Spleen (tissue), 11 donors: ENCODE measurements at regions not wholly inside any gene's neighbourhood (a gene's known extent, or its start where the extent isn't known, plus 50 kb on each side); places are given as distances from the start of the nearest gene placed in this dataset.

ENCODE experiments used
- DNase-seq: peaks from one replicate; pipeline ENCODE4 v3.0.0-alpha.2; 2020
- H3K27ac ChIP-seq, 8 donors: fragments of 200-600 bp; sonication (generic) in 7 of 8; 1 replicate in 4 of 8; 2 replicates in 4 of 8; pipeline versions ENCODE4 v1.5.0 to v1.8.0; 2016 to 2021; ENCODE audit warnings: inconsistent platforms in 4 of 8, mild to moderate bottlenecking in 4 of 8, moderate library complexity in 1 of 8
- H3K27me3 ChIP-seq, 7 donors: fragments of 200-600 bp; sonication (generic) in 6 of 7; replicated peaks in 1 of 7; 1 replicate in 4 of 7; 2 replicates in 3 of 7; pipeline versions ENCODE4 v1.5.0 to v1.8.0; 2016 to 2021; ENCODE audit warnings: inconsistent platforms in 3 of 7, mild to moderate bottlenecking in 1 of 7
- H3K36me3 ChIP-seq, 6 donors: fragments of 200-600 bp; sonication (generic) in 5 of 6; 1 replicate in 4 of 6; 2 replicates in 2 of 6; pipeline versions ENCODE4 v1.5.0 to v1.8.0; 2016 to 2021; ENCODE audit warnings: inconsistent platforms in 2 of 6
- H3K4me1 ChIP-seq, 6 donors: fragments of 200-600 bp; sonication (generic) in 5 of 6; 1 replicate in 3 of 6; 2 replicates in 3 of 6; pipeline versions ENCODE4 v1.5.0 to v1.8.0; 2016 to 2021; ENCODE audit warnings: inconsistent platforms in 3 of 6
- H3K4me3 ChIP-seq, 8 donors: fragments of 200-600 bp; sonication (generic) in 7 of 8; 1 replicate in 4 of 8; 2 replicates in 4 of 8; pipeline versions ENCODE4 v1.5.0 to v1.8.0; 2016 to 2021; ENCODE audit warnings: inconsistent platforms in 4 of 8, mild to moderate bottlenecking in 4 of 8, moderate library complexity in 2 of 8
- H3K9me3 ChIP-seq, 8 donors: fragments of 200-600 bp; sonication (generic) in 7 of 8; 1 replicate in 4 of 8; 2 replicates in 4 of 8; pipeline versions ENCODE4 v1.5.0 to v1.8.0; 2016 to 2021; ENCODE audit warnings: inconsistent platforms in 4 of 8
- CTCF ChIP-seq, 11 experiments: fragments of 200-600 bp in 7 of 11; fragments of 450-650 bp in 4 of 11; sonication (generic) in 4 of 11; IDR thresholded peaks in 8 of 11; conservative IDR thresholded peaks in 3 of 11; 1 replicate in 7 of 11; 2 replicates in 4 of 11; pipeline versions ENCODE4 v1.4.0 to v1.8.0; 2016 to 2021; ENCODE audit warnings: antibody characterized with exemption in 11 of 11, inconsistent platforms in 4 of 11, mild to moderate bottlenecking in 1 of 11
- POLR2A ChIP-seq, 3 donors: fragments of 450-650 bp; IDR thresholded peaks; one replicate each; pipeline ENCODE4 v1.5.1; 2017; ENCODE audit warnings: antibody characterized with exemption in 3 of 3, mild to moderate bottlenecking in 1 of 3
- POLR2AphosphoS5 ChIP-seq, 3 donors: sonication (generic); formaldehyde crosslinking; IDR thresholded peaks; one replicate each; pipeline ENCODE4 v1.5.1; 2017; ENCODE audit warnings: antibody characterized with exemption in 3 of 3
- WGBS, 5 donors: extraction: QIAGEN DNeasy Blood & Tissue Kit in 3 of 5; methylation state at CpG; one replicate each; pipeline versions ENCODE4 v1.1.5 to v1.1.7; 2013 to 2018; 5-methylcytosine and 5-hydroxymethylcytosine counted together
- intact Hi-C: fragments of 100-400 bp; cut with DNase I; formaldehyde crosslinking; loops from one replicate; pipeline ENCODE4 v1.15.0; 2023; ENCODE audit warnings: low total_unique reads
- donor health status: healthy with polysubstance abuse.
- donor health status: DM: no; HTN: no; CAD: no; lungs with moderate emphysema.
- donor health status: DM: no; HTN: no; CAD: no.
- donor health status: Bipolar disorder and iron deficiency.
- donor health status: healthy.
- donor health status: DM: no; HTN: no; CAD: no.
- donor health status: DM: yes; HTN: yes; CAD: no.

GRCh38 chr12:115694564-115694963 is 582.9 kb downstream of the MED13L start:
- Histone ChIP-seq H3K27ac (no peak overlapping the region), H3K4me1 (no peaks in the 10 kb centered on the region), H3K36me3 (no peaks in the 10 kb centered on the region), H3K9me3 (no peaks in the 10 kb centered on the region), H3K27me3 (peaks cover 0 to 13% (median 0%) of the 10 kb centered on the region in 7 donors), H3K4me3 (no peak overlapping the region)
- DNase-seq = no peak
- TF ChIP-seq POLR2AphosphoS5 (IDR thresholded peaks at IDR 0.05) (no peak), POLR2A (IDR thresholded peaks at IDR 0.05) (no peak), CTCF (IDR thresholded peaks at IDR 0.05 in 8 of 11, conservative IDR thresholded peaks at IDR 0.05 in 3 of 11) (no peak)
- intact Hi-C loops = no loop called here
- 53 to 74% (median 62%) methylated on average over 3 of the region's 3 CpGs for WGBS, 5 donors

- H3K36me3 ChIP-seq = no peaks in the 10 kb centered on the region
- no peak overlapping the region for H3K4me3 ChIP-seq
- no peak overlapping the region for H3K27ac ChIP-seq
- DNase-seq = no peak
- intact Hi-C loops = no loop called here
- TF ChIP-seq POLR2AphosphoS5 (IDR thresholded peaks at IDR 0.05) = no peak
- no peak for TF ChIP-seq CTCF (IDR thresholded peaks at IDR 0.05 in 8 of 11, conservative IDR thresholded peaks at IDR 0.05 in 3 of 11)
- TF ChIP-seq POLR2A (IDR thresholded peaks at IDR 0.05) = no peak
- H3K9me3 ChIP-seq = no peaks in the 10 kb centered on the region
- peaks cover 0 to 13% (median 0%) of the 10 kb centered on the region in 7 donors for H3K27me3 ChIP-seq
- H3K4me1 ChIP-seq = no peaks in the 10 kb centered on the region
These were observed 583.5 kb downstream of the MED13L start for GRCh38 chr12:115693970-115694369.

GRCh38 chr12:115691123-115691522 is 586.4 kb downstream of the MED13L start:
- no peak for DNase-seq
- WGBS, 5 donors = 69 to 88% (median 79%) methylated on average over 2 of the region's 2 CpGs
- H3K4me1 ChIP-seq = no peaks in the 10 kb centered on the region
- H3K9me3 ChIP-seq = no peaks in the 10 kb centered on the region
- peaks cover 0 to 7% (median 0%) of the 10 kb centered on the region in 7 donors for H3K27me3 ChIP-seq
- H3K4me3 ChIP-seq = no peak overlapping the region
- intact Hi-C loops = no loop called here
- no peaks in the 10 kb centered on the region for H3K36me3 ChIP-seq
- no peak for TF ChIP-seq POLR2AphosphoS5 (IDR thresholded peaks at IDR 0.05)
- no peak for TF ChIP-seq CTCF (IDR thresholded peaks at IDR 0.05 in 8 of 11, conservative IDR thresholded peaks at IDR 0.05 in 3 of 11)
- TF ChIP-seq POLR2A (IDR thresholded peaks at IDR 0.05) = no peak
- no peak overlapping the region for H3K27ac ChIP-seq

- DNase-seq = no peak
- Histone ChIP-seq H3K36me3 (no peaks in the 10 kb centered on the region), H3K4me1 (no peaks in the 10 kb centered on the region), H3K27ac (no peak overlapping the region), H3K9me3 (no peaks in the 10 kb centered on the region), H3K4me3 (no peak overlapping the region), H3K27me3 (peaks cover 0 to 4% (median 0%) of the 10 kb centered on the region in 7 donors)
- 31 to 49% (median 46%) methylated on average over 8 of the region's 8 CpGs for WGBS, 5 donors
- no peak for TF ChIP-seq POLR2AphosphoS5 (IDR thresholded peaks at IDR 0.05)
- no peak for TF ChIP-seq POLR2A (IDR thresholded peaks at IDR 0.05)
- TF ChIP-seq CTCF (IDR thresholded peaks at IDR 0.05 in 8 of 11, conservative IDR thresholded peaks at IDR 0.05 in 3 of 11) = no peak
- intact Hi-C loops = no loop called here
These were observed 590.4 kb downstream of the MED13L start for GRCh38 chr12:115687094-115687493.
